Femur (tissue), 1 donor: ENCODE measurements at regions not wholly inside any gene's neighbourhood (a gene's known extent, or its start where the extent isn't known, plus 50 kb on each side); places are given as distances from the start of the nearest gene placed in this dataset.

Experiments used
- DNase-seq: peaks from one replicate; pipeline ENCODE4 v3.0.0-alpha.2; 2017

DNA sequence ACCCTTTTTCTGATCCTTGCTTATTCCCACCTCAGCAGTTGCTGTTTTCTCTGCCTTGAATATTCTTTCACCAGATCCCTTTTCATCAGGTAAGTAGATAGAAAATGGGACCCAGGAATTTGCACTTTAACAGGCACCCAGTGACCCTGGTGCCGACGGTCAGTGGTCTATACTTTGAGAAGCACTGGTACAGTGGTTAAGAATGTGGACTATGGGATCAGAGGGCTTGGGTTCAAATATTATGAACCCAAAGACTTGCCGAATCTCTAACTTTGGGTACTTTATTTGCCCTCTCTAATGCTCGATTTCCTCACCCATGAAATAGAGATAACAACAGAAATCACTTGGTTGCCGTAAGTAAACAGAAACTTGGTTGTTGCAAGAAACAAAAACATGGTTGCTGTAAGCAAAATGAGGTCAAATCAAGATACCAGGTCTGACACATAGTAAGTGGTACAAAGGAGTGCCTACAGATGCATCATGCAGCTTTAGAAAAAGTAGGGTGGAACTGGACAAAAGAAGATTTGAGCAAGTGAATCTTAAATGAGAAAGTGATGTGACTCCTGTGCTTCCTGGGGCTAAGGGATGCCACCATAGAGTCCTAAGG, 69.5 kb upstream of the GLS start:
- no peak for DNase-seq

DNA sequence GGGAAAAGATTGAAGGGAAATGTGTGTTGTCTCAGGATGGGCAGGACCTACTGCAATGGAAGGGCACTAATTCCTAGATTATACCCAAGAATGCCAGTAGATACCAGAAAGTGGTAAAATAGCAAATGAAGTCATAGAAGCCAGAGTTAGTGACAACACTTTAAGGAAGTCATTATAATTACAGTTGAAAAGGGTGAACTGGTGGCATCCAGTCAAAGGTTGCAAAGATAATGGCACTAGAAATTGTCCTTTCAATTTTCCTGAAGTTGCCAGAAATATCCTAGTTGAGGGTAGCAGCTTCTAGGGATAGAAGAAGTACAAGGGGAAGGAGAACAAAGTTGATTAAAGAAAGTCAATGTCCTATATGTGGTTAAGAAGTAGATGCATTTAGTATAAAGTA, 68.8 kb upstream of the GLS start:
- DNase-seq: no peak

DNA sequence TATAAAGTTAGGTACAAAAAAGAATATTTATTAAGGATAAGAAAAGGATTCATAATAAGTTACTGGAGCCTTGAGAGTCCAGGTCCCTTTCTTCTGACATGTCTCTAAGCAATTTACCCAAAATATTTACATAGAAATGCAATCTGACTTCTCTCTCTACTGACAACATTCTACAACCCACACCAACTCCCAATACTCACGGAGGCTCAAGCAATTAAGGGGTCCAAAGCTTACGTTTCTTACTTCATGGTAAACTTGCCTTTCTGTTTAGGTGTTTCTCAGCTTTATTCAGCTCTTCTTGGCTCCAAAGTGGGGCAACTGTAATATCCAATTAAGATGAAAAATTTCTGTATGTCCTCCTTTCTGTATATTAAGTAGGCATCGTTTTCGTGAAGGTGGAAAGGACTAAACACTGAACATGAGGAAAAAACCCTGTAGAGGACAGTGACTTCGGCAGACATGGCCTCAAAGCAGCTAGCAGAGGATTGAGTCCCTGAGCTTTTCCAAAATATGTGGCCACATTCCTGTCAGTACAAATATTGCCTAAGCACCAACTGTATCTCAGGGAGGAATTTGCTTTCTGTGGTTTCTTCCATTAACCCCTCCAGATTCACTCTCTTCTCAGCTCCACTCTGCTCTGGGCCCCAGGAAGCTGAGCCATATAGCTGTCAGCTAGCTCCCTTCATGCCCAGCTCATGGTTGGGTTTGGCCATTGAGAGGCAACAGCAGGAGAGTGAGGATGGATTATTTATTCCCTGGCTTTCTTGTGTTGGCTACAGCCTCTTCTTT, 67.9 kb upstream of the GLS start:
- no peak for DNase-seq

DNA sequence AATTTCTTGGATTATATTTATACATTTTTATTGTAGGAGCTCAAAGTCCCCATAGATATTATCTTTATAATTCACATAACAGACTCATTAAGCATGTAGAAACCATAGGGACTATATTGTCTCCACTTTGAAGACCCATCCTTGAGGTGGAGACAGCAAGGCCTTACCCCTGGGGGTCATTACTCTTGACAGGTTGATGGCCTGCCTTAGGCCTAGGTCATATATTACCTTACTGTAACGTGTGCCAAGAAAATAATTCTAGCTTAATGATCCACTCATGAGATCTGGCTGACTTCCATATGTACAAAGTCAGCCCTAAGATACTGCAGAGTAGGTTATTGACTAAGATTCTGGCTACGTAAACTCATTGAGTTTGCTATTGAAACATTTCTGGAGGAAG, 65.4 kb upstream of the GLS start:
- DNase-seq: no peak

DNA sequence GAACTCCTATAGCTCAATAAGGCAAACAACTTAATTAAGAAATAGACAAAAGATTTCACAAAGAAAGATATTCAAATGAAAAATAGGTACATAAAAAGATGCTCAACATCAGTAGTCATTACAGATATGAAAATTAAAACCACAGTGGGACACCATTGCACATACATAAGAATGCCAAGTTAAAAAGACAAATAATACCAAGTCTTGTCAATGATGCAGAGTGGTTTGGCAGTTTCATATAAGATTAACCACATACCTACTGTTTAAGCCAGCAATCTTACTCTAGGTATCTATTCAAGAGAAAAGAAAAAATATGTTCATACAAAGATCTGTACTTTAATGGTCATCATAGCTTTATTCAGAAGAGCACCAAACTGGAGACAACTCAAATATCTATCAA, 63.5 kb upstream of the GLS start:
- DNase-seq: no peak

DNA sequence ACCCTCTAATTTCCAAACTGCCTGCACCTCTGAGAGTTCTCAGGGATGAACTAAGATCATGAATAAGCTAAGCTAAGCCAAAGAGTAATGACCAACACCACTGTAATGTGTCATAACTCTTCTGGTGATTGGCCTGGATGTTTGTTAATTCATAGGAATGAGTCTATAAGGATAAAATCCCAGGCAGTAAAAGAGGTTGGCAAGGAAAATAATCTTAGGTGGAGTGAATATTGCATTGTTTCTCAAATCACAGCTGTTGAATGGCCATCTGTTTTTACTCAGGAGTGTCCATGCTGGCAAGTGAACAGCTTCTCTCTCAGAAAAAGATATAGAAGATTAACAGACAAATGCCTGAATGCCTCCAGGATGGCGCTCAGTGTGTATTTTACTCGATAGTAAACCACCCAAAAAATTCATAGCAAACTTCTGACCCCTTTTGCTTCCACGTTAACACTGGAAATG, 60.8 kb upstream of the GLS start:
- DNase-seq: peak; percentile 57

DNA sequence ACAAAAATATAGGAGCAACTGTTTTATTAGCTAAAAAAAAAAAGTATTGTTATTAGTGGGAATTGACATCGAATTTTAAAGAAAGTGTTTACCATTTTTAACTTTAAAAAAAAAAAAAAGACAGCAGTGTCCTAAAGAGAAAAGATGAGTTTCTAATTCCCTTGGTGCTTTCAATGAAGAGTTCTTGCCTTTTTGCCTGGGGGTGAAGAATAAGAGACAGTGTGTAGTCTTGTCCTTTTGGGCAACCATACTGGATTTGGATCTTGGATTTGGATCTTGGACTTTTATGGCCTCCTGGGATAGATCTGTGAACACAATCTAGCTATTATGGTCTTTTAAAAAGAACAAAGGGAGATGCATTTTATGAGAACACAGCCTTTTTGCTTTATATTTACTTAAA, 60.2 kb upstream of the GLS start:
- DNase-seq: no peak

DNA sequence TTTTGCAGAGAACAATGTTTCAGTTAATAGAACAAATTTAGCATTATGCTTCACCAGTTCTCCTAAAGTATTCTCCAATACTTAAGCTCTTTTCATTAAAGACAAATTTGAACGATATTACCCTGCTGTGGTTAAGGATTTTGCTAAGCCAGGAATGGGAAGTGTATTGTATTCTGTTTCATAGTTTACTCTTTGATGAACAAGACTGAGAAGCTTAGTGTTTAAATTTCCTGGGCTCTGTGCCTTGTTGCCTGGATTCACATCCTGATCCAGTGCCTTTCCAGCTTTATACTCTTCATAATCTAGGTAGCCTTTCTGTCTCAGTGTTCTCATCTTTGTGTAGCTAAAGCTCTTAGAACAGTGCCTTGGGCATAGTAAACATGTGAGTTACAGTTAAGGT, 58.6 kb upstream of the GLS start:
- no peak for DNase-seq

DNA sequence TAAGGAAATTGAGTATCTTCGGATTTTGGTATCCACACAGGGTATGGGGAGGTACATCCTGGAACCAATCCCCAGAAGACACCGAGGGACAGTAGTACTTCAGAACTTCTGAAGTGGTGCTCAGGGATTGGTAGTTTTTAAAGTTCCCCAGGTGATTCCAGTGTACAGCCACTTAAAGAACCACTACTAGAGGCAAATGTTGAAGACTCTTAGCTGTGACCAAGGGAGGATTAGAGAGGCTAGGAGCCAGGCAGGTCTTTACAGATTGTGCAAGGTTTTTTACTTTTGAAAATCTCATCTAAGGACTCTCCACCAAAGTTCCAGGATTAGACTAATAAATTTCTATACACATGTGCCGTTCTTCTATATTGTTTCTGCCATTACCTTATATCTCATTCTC, 52.9 kb upstream of the GLS start:
- no peak for DNase-seq

DNA sequence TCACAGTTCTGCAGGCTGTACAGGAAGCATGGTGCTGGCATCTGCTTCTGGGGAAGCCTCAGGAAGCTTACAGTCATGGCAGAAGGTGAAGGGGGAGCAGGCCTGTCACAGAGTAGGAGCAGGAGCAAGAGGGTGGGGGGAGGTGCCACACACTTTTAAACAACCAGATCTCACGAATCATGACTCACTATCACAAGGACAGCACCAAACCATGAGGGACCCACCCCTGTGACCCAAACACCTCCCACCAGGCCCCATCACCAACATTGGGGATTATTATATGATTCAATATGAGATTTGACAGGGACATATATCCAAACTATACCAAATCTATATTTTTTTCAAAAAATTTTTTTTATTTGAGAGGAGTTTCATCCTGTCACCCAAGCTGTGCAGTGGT, 51.0 kb upstream of the GLS start:
- DNase-seq: no peak
